ENCODE measurements at regions not wholly inside any gene's neighbourhood (a gene's known extent, or its start where the extent isn't known, plus 50 kb on each side); places are given as distances from the start of the nearest gene placed in this dataset.

GRCh38 chr11:45436966-45437365 is 150.8 kb upstream of the SYT13 start:
- no peak for TF ChIP-seq GABPB1 (CRISPR knock-in tag; IDR thresholded peaks at IDR 0.05)
- TF ChIP-seq ATF3 (CRISPR knock-in tag; IDR thresholded peaks at IDR 0.05), result no peak
- TF ChIP-seq EED (CRISPR knock-in tag; IDR thresholded peaks at IDR 0.05), result no peak
- TF ChIP-seq POLR2AphosphoS5 (IDR thresholded peaks at IDR 0.05; ENCODE audit: low read depth, low read length), result no peak
- no peak for TF ChIP-seq NR3C1 (CRISPR knock-in tag; IDR thresholded peaks at IDR 0.05)
- no peak for TF ChIP-seq ZNF510 (CRISPR knock-in tag; IDR thresholded peaks at IDR 0.05; ENCODE audit: low read depth)
- no peak for TF ChIP-seq EZH2 (conservative IDR thresholded peaks at IDR 0.05; ENCODE audit: low read depth, low read length)
- no peak for TF ChIP-seq POLR2A (IDR thresholded peaks at IDR 0.05; ENCODE audit: insufficient read depth in 1 of 2, low read depth in 2 of 2, low read length in 2 of 2)
- no peak for TF ChIP-seq ZNF143 (CRISPR knock-in tag; IDR thresholded peaks at IDR 0.05)
- TF ChIP-seq, protein P1, sequence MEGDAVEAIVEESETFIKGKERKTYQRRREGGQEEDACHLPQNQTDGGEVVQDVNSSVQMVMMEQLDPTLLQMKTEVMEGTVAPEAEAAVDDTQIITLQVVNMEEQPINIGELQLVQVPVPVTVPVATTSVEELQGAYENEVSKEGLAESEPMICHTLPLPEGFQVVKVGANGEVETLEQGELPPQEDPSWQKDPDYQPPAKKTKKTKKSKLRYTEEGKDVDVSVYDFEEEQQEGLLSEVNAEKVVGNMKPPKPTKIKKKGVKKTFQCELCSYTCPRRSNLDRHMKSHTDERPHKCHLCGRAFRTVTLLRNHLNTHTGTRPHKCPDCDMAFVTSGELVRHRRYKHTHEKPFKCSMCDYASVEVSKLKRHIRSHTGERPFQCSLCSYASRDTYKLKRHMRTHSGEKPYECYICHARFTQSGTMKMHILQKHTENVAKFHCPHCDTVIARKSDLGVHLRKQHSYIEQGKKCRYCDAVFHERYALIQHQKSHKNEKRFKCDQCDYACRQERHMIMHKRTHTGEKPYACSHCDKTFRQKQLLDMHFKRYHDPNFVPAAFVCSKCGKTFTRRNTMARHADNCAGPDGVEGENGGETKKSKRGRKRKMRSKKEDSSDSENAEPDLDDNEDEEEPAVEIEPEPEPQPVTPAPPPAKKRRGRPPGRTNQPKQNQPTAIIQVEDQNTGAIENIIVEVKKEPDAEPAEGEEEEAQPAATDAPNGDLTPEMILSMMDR (CRISPR knock-in tag; IDR thresholded peaks at IDR 0.05), result no peak
- no peak for TF ChIP-seq ZFYVE20 (CRISPR knock-in tag; IDR thresholded peaks at IDR 0.05; ENCODE audit: borderline replicate concordance, low read depth)
- no peak for TF ChIP-seq STAT5B (CRISPR knock-in tag; IDR thresholded peaks at IDR 0.05)
